ENCODE measurements at regions not wholly inside any gene's neighbourhood (a gene's known extent, or its start where the extent isn't known, plus 50 kb on each side); places are given as distances from the start of the nearest gene placed in this dataset.
"Not testable (repeated sequence)": the region's sequence is repeated elsewhere in the genome, so short reads cannot be mapped to it uniquely, and the experiment has no call there.

GRCh38 chr2:236997069-236997715, 88.5 kb upstream of the COPS8 start:
- no peak overlapping the region for H3K27ac Mint-ChIP-seq (ENCODE audit: unreplicated experiment)

GRCh38 chr2:236998236-236998635, 87.5 kb upstream of the COPS8 start:
- no peaks in the 10 kb centered on the region for H3K9me3 Mint-ChIP-seq (ENCODE audit: unreplicated experiment)
- TF ChIP-seq CTCF (IDR thresholded peaks at IDR 0.05), result no peak
- H3K4me1 Mint-ChIP-seq (ENCODE audit: unreplicated experiment), result peaks cover 18% of the 10 kb centered on the region
- no peak overlapping the region for H3K27ac Mint-ChIP-seq (ENCODE audit: unreplicated experiment)
- no peaks in the 10 kb centered on the region for H3K36me3 Mint-ChIP-seq (ENCODE audit: unreplicated experiment)
- H3K27me3 Mint-ChIP-seq (ENCODE audit: unreplicated experiment), result peaks cover 40% of the 10 kb centered on the region
- DNase-seq (ENCODE audit: extremely low spot score, unreplicated experiment), result no peak
- no peak overlapping the region for H3K4me3 Mint-ChIP-seq (ENCODE audit: unreplicated experiment)

More at GRCh38 chr2:236997069-236997715, 88.5 kb upstream of the COPS8 start:
- no peak overlapping the region for H3K4me3 Mint-ChIP-seq (ENCODE audit: unreplicated experiment)
- no peak for TF ChIP-seq CTCF (IDR thresholded peaks at IDR 0.05)
- peaks cover 18% of the 10 kb centered on the region for H3K4me1 Mint-ChIP-seq (ENCODE audit: unreplicated experiment)
- H3K27me3 Mint-ChIP-seq (ENCODE audit: unreplicated experiment), result peaks cover 51% of the 10 kb centered on the region
- H3K36me3 Mint-ChIP-seq (ENCODE audit: unreplicated experiment), result no peaks in the 10 kb centered on the region
- peaks cover 5% of the 10 kb centered on the region for H3K9me3 Mint-ChIP-seq (ENCODE audit: unreplicated experiment)
- no peak for DNase-seq (ENCODE audit: extremely low spot score, unreplicated experiment)

- H3K4me3 Mint-ChIP-seq (ENCODE audit: unreplicated experiment), result no peak overlapping the region
- H3K27me3 Mint-ChIP-seq (ENCODE audit: unreplicated experiment), result peaks cover 38% of the 10 kb centered on the region
- no peaks in the 10 kb centered on the region for H3K36me3 Mint-ChIP-seq (ENCODE audit: unreplicated experiment)
- no peaks in the 10 kb centered on the region for H3K9me3 Mint-ChIP-seq (ENCODE audit: unreplicated experiment)
- no peak overlapping the region for H3K27ac Mint-ChIP-seq (ENCODE audit: unreplicated experiment)
- no peak for DNase-seq (ENCODE audit: extremely low spot score, unreplicated experiment)
- TF ChIP-seq CTCF (IDR thresholded peaks at IDR 0.05), result no peak
- peaks cover 18% of the 10 kb centered on the region for H3K4me1 Mint-ChIP-seq (ENCODE audit: unreplicated experiment)
Measured at GRCh38 chr2:236998758-236999157, 86.9 kb upstream of the COPS8 start.

- no peaks in the 10 kb centered on the region for H3K9me3 Mint-ChIP-seq (ENCODE audit: unreplicated experiment)
- H3K4me1 Mint-ChIP-seq (ENCODE audit: unreplicated experiment), result peaks cover 18% of the 10 kb centered on the region
- no peak overlapping the region for H3K4me3 Mint-ChIP-seq (ENCODE audit: unreplicated experiment)
- H3K27me3 Mint-ChIP-seq (ENCODE audit: unreplicated experiment), result peaks cover 29% of the 10 kb centered on the region
- H3K36me3 Mint-ChIP-seq (ENCODE audit: unreplicated experiment), result no peaks in the 10 kb centered on the region
- TF ChIP-seq CTCF (IDR thresholded peaks at IDR 0.05), result no peak
- H3K27ac Mint-ChIP-seq (ENCODE audit: unreplicated experiment), result no peak overlapping the region
- no peak for DNase-seq (ENCODE audit: extremely low spot score, unreplicated experiment)
Measured at GRCh38 chr2:237000481-237000880, 85.2 kb upstream of the COPS8 start.

GRCh38 chr2:237005341-237005740, 80.3 kb upstream of the COPS8 start:
- H3K4me1 Mint-ChIP-seq (ENCODE audit: unreplicated experiment); H3K27ac Mint-ChIP-seq (ENCODE audit: unreplicated experiment); H3K27me3 Mint-ChIP-seq (ENCODE audit: unreplicated experiment); H3K36me3 Mint-ChIP-seq (ENCODE audit: unreplicated experiment); DNase-seq (ENCODE audit: extremely low spot score, unreplicated experiment); H3K4me3 Mint-ChIP-seq (ENCODE audit: unreplicated experiment); H3K9me3 Mint-ChIP-seq (ENCODE audit: unreplicated experiment): not testable (repeated sequence)

Measured in osteocyte (in vitro differentiated cells).